Fibroblast of skin of abdomen (primary cell): ENCODE measurements at regions not wholly inside any gene's neighbourhood (a gene's known extent, or its start where the extent isn't known, plus 50 kb on each side); places are given as distances from the start of the nearest gene placed in this dataset.
"Not testable (repeated sequence)": the region's sequence is repeated elsewhere in the genome, so short reads cannot be mapped to it uniquely, and the experiment has no call there.

Source experiments
- DNase-seq: peaks from one replicate; pipeline ENCODE4 v3.0.0-alpha.2; 2013

DNA sequence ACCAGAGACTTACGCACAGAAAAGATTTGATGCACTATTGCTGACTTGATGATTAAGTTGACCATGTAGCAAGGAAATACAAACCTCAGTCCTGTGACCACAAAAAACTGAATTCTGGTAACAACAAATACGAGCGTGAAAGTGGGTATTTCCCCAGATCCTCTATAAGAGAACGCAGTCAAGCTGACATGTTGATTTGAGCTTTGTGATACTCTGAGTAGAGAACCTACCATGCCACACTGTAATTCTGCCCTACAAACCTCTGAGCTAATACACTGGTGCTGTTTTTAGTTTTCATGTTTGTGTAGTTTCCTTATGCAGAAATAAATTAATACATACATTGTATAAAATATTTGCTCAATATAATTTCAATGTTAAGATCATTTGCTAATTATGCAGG is 565.6 kb upstream of the EPHA5 start:
- no peak for DNase-seq

DNA sequence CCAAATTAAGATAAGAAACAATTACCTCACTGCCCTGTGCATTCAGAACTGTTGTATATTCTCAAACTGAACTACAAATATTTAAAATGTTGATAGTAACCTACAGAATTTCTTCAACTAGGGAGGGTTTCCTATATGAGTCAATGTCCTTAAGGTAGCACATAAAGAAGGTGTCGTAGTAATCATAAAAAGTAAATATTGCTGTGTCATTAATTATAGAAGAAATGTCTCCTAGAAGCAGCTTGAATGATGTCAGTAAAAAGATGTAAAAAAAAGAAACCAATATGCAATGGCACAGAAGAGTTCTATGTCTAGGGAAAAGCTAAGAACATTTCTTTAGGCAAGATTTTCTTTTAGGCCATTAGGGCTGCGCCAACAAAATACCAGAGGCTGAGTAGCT is 559.6 kb upstream of the EPHA5 start:
- DNase-seq, result no peak

DNA sequence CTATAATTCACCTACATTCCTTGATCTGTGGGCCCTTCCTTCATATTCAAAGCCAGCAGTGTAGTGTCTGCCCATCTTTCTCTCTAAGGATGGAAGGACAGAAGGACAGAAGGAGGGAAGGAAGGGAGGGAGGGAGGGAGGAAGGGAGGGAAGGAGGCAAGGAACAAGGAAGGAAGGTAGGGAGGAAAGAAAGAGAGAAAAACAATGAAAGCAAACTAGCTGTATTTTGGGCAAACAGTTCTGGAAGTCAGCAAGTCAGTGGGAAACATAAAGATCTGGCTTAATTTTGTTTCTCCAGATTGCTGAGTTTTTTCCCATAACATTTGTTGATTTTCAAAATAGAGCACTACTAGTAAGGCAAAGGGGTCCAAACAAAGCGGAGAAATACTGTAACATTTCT is 555.2 kb upstream of the EPHA5 start:
- no peak for DNase-seq

DNA sequence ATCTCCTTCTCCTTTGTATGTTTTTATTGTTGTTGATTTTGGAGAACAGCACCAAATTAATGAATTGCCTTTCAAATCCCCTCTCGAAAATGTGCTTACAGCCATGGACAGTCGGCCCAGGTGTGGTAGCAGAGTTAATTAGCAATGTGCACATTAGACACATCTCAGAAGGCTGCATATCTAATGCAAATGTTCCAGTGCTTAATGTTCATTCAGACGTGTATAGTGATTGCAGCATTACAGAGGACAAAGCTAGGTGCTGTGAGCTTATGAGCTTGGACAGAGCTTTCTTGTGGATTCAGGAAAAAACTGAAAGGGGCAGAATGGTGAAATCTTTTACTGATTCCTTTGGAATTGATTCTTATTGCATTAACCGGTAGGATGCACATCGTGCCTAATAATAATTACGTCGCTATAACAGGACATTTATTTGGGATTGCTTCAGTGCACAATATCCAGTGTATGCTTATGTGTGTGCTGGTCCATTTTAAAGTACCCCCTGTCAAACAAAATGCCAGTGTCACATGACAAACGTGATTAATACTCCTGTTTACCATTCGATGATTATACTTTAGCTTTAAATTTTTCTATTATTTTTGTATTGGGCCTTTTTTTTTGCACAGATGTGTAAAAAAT is 552.9 kb upstream of the EPHA5 start:
- DNase-seq, result no peak

DNA sequence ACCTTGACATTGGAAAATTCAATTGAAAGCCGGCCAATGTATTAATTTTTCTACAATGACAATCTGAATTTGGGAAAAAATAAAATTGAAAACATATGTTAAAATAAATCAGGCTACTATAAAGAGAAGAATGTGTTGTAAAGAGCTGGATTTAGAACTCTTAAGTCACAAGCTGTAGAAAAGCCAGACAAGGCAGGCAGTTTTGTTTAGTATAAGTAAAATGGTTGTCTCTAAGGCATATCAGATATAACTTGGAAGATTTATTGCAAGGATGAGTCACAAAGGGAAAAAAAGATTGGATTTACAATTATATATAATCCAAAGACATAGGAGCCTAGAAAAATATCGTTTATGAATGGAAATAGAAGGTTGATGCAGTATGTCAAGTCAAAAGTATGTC is 549.1 kb upstream of the EPHA5 start:
- DNase-seq, result peak; percentile 1

DNA sequence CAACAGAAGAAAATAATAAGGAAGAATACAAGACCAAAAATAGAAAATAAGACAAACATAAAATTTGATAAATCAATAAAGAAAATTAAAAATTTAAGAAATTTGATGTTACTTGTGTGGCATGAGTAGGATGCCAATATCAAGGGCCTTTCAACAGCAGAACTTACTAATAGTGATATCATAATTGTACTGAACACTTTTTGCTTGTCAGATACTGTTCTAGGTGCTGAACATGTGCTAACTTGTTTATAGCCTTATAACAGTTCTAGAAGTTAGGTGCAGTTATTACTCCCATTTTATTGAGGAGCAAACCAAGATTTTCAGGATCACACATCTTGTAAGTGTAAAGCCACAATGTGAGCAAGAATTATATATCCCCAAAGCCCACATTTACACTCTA is 546.0 kb upstream of the EPHA5 start:
- no peak for DNase-seq

DNA sequence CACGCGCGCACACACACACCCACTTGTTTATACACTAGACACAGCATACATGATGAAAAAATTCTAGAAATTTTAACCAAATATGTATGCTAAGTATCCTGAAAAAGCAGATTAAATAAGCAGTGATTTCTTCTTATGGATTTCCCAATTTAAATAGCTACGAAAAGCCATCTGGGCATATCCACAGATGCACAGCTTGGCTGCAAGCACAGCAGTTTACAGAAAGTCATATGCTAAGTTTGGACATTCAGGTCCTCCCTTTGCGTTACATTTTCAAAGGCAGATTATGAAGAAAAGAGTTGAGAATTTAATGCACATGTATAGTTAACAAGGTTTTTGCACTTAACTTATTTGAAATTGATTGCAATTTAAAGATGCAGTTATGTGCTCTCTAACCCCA is 542.2 kb upstream of the EPHA5 start:
- no peak for DNase-seq

DNA sequence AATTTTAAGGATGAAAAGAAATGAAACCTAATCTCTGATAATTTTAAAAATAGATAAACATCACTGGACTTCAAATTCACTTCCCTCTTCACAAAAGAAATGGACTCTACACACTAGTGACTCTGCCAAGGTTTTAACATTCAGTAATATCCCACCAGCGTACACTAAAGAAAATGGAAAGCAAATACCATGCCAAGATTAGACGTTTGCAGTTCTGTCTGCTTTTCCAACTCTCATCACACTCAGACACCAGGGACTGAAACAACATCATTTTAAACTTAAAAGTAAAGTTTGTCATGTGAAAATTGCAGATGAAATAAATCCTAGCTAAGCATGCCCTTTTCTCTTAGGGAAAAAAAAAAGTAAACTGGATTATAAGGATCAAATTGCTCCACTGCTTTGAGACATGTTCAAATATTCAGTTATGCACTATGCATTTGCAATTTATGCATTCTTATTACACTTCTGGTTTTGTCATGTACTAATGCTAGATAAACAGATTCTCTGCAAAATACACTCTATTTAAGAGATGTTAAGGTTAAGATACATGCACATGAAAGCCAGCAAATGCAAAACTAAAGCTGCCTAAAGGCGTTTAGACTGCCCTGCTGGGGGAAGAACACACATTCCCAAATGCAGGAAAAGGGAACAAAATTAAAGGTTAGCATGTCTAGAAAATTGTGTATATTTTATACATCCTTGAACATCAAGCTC is 534.4 kb upstream of the EPHA5 start:
- DNase-seq, result no peak

DNA sequence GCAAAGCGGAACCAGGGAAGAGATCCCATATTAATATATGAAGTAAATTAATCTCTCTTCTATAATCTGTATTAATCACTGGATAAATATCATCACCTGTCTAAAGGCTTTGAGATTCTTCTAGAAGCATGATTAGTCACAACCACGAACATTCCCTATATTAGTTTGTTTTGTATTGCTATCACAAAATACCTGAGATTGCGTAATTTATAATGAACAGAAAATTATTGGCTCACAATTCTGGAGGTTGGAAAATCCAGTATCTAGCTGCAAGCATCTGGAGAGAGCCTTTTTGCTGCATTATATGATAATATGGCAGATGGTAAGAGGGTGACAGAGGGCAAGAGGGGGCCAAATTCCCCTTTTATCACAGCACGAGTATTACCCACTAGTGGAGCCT is 532.6 kb upstream of the EPHA5 start:
- no peak for DNase-seq

DNA sequence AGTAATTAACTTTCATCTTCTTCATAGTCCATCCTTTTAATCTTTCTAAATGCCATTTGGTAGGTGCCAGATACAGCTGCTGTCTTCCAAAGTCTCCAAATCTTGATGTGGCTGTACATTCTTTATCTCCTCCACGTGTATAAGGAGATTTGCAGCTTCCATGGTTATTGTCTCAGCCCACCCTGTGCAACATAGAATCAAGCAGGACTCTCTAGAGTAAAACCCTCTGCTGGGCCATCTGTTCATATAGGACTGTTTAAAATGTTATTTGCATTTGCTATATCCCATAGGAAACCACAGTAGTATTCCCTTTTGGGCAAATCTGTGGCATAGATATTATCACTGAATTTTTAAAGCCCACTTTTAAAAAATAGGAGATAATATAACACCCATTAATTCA is 527.2 kb upstream of the EPHA5 start:
- no peak for DNase-seq

DNA sequence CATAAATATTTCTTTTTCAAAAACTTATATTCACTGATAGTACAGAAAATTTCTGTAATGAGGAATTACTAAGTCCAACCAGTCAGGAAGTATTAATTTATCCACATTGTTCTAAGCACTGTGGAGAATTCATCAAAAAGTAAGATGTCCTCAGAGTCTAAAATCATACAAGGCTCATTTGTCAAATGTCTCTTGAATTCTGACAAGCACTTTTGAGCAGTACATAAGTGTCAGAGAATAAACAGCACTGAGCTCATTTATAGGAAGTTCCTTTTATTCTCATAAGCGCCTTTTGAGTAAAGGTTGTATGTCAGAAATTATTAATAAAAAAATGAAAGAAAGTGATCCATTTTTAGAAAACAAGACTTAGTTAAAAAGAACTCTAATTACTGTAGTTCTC is 523.2 kb upstream of the EPHA5 start:
- DNase-seq, result no peak

DNA sequence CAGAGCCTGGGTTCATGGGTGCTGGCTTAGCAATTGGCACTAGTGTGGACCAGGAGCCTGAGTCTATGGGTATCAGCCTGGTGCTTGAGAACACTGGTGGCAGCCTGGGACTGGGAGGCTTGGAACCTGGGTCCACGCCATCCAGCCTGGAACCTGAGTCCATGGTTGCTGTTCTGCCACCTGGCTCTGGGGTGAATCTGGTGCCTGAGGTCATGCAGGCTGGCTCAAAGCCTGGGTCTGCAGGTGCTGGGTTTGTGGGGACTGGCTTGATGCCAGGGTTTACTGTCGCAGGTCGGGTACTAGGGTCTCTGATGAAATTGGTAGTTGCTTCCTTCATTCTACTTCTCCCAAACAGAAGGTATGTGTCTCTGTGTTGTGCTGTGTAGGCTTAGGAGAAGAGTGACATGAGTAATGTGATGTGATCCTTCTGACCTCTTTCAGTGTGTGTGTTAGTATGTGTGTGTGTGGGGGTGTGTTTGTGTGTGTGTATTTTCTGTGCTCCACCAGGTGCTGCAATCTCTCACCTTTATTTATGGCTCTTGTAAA is 517.0 kb upstream of the EPHA5 start:
- DNase-seq, result no peak

DNA sequence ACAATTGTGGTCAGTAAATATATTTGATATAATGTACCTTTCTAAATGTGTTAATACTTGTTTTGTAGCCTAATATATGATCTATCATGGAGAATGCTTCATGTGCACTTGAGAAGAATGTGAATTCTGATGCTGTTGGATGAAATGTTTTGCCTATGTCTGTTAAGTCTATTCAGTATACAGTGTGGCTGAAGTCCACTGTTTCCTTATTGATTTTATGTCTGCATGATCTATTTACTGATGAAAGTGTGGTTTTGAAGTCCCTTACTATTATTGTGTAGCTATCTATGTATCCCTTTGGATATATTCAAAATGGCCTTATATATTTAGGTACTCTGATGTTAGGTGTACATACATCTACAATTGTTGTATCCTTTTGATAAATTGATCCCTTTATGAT is 515.8 kb upstream of the EPHA5 start:
- DNase-seq, result no peak

DNA sequence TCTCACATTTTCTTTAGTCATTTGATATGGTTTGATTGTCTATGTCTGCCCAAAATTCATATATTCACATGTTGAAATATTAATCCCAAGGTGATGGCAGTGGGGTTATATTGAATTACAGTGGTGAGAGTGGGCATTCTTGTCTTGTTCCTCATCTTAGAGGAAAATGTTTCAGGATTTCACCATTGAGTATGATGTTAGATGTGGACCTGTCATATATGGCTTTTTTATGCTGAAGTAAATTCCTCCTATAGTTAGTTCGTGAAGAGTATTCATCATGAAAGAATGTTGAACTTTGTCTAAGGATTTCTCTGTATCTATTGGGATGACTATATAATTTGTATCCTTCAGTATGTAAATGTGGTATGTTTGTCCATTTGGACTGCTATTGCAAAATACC is 512.3 kb upstream of the EPHA5 start:
- peak; percentile 36 for DNase-seq

DNA sequence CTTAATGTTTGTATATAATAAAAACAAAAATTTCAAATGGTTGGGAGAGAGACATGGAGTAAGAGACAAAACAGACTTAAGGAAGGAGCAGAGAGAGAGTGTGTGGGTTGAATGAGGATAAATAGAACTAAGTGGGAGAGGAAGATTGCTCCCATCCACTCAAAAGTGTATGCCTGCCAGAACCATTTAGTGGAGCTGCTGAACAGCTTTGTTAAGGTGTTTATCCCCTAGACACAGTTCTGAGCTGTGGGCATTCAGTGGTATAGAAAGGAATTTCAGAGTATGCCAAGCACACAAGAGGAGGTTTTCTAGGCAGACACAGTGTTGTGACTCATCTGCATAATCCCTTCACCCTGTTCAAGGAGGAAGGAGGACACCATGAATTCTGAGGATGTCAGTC is 508.6 kb upstream of the EPHA5 start:
- DNase-seq, result peak; percentile 31

DNA sequence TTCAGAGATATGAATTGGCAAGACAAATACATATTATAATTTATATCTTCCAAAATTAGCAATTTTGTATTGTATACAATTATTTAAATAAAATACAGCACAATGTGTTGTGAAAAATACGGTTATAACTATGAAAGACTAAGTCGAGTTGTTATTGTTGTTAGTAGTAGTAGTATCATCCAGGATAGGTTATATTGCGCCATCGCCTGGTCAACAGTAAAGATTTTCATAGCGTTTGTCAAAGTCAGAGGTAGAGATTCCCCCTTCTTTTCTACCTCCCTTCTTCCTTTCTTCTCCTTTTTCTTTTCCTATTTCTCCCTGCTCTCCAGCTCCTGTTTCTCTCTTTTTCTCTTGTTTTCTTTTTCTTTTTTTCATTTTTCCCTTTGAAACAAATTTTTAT is 499.1 kb upstream of the EPHA5 start:
- DNase-seq, result no peak

DNA sequence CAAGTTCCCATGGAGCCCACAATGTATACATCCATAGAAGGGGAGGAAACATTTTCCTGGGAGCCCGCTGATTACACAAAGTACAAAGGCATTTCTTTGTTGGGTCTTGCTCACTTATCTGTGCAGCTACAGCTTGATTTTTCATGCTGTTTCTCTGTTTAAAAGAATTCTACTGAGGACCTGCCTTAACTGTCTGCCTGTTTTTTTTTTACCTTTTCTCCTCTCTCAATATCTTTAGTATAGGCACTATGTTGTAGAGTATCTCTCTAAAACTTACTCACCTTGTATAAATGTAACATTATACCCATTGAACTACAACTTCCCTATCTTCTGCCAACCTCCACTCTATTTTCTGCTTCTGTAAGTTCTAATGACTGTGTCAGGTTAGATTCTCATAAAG is 494.6 kb upstream of the EPHA5 start:
- no peak for DNase-seq

DNA sequence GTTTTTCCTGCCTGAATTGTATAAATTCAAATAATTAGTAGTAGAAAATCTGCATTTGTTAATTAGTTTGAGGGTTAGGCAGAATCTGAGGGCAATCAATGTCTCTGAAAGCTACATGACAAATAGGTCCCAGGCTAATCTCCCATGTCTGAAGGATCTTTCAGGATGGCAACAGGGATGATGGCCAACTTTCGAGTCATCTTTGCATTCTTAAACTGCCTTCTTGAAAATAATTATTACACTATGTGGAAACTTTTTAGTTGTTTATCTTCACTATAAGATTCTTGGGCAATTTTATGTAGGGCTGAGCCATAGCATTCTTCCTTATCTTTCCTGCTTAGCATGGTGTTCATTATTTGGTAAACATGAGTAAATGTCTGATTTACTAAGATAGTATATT is 490.3 kb upstream of the EPHA5 start:
- DNase-seq, result no peak

DNA sequence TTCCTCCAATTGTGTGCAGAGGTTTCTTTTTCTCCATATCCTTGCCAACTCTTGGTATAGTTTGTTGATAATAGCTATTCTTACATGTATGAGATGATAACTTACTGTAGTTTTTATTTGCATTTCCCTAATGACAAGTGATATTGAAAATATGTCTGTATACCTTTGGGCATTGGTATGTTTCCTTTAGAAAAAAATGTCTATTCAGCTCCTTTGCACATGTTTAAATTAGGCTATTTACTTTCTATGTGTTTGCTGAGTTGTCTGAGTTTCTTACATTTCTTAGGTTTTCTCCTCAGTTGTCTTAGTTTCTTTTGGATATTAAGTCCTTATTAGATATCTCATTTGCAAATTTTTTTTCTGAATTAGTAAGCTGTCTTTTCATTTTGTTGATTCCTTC is 487.3 kb upstream of the EPHA5 start:
- no peak for DNase-seq

DNA sequence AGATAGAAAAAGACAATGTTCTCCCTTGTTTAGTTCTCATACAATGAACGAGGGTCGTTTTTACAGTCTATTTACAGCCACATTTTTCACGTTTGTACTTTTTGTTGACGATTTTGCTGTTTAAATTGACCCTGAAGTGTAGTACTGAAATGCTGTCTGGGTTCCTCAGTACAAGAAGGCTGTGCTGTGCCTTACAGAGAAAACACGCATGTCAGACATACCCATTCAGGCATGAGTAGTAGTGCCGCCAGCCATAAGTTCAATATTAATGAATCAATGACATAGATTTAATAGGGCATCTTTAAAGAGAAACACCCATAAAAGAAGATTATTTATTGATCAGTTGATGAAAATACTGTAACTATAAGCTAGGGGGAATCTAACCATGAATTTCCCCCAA is 459.8 kb upstream of the EPHA5 start:
- DNase-seq, result no peak

DNA sequence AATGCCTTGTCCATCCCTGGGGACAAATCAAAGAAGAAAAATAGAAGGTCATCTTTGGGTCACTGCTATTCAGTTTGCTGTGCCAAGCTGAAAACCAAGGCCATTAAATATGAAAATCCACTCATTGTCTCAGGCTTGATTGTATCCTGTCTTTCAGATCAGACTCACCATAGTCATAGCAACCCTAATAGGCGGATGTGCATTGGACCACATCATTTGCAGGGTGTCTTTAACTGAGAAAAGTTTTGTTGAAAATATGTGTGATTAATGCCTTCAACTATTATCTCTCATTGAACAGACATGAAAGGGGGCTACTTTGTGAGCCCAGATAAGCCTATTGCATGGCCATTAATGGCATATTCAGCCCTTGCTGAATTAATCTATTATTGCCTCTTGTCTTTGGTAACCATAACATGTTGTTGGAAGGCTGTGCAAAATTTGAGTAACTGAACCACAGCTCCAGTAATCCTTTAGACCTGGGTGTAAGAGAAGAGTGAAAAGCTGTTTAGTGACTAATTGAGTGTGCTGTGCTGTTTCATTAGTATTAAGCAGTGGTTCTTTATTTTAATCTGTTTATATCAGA is 453.6 kb upstream of the EPHA5 start:
- no peak for DNase-seq

DNA sequence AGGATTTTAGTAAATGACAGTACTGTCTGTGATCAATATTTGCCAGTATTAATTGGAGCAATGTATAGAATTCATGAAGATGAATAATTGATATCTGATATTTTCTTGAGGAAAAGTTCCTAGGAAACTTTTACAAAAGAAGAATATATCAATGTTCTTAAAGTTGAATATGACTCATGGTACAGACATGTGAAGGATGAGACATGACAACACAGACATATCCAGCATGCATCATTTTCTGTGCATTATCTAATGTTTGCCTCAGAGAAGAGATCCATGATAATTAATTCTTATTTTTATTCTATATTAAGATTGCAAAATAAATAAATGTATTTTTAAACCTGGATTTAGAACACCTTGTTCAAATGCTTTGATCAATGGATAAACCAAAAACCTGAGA is 452.9 kb upstream of the EPHA5 start:
- DNase-seq, result no peak

DNA sequence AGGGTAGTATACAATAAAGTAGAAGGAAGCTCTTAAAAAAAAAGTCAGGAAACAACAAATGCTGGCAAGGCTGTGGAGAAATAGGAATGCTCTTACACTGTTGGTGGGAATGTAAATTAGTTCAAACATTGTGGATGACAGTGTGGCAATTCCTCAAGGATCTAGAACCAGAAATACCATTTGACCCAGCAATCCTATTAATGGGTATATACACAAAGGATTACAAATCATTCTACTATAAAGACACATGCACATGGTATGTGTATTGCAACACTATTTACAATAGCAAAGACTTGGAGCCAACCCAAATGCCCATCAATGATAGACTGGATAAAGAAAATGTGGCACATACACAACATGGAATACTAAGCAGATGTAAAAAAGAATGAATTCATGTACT is 444.9 kb upstream of the EPHA5 start:
- DNase-seq, result not testable (repeated sequence)

DNA sequence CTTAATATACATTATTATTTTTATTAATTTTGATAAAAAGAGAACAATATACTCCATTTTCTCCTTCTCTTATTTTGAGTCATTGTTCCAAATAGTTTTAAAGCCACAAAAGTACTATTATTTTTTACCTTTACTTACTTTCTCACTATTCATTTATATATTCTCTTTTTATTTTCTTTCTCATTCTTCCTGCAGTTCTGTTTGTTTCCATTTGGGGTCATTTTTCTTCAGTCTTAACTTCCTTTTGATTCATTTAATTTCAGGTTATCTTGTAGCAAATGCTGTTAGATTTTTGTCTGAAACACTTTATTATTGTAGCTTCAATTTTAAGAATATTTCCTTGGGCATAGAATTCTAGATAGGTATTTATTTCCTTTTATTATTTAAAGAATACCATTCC is 438.6 kb upstream of the EPHA5 start:
- DNase-seq, result no peak
